ENCODE measurements at regions not wholly inside any gene's neighbourhood (a gene's known extent, or its start where the extent isn't known, plus 50 kb on each side); places are given as distances from the start of the nearest gene placed in this dataset.

DNA sequence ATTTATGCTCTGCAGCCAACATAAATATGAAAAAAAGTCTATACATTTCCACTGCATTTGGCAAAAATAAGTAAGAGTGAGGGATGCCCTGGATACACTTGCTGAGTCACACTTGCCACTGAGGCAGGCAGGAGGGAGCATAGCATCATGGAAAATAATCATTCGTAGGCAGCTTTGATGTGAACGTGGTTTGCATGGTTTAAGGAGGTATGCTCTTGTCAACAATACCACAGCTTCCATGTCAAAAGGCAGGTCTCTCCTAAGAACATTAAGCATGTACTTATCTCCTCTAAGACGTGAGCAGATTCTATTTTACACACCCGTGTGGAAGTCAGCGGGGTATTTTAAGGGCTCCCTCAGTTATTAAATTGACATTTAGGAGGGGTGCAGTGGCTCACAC, 89.2 kb upstream of the WDR11 start:
- TF ChIP-seq TARDBP (CRISPR knock-in tag; IDR thresholded peaks at IDR 0.05) (no peak), ZNF12 (CRISPR knock-in tag; IDR thresholded peaks at IDR 0.05) (no peak), IRF2 (CRISPR knock-in tag; IDR thresholded peaks at IDR 0.05) (no peak), ZNF350 (CRISPR knock-in tag; IDR thresholded peaks at IDR 0.05; ENCODE audit: borderline replicate concordance, low read depth) (no peak), ZNF343 (CRISPR knock-in tag; IDR thresholded peaks at IDR 0.05) (no peak), ZNF24 (IDR thresholded peaks at IDR 0.05) (no peak), STAT5B (CRISPR knock-in tag; IDR thresholded peaks at IDR 0.05) (no peak), NCOR1 (IDR thresholded peaks at IDR 0.05; ENCODE audit: borderline replicate concordance, low read length) (no peak), BRD4 (CRISPR knock-in tag; IDR thresholded peaks at IDR 0.05) (no peak)
- TF ChIP-seq, protein P1, sequence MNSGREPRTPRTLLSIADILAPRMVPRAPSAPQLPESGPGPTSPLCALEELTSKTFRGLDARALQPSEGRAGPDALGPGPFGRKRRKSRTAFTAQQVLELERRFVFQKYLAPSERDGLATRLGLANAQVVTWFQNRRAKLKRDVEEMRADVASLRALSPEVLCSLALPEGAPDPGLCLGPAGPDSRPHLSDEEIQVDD (CRISPR knock-in tag; IDR thresholded peaks at IDR 0.05; ENCODE audit: borderline replicate concordance): no peak
- TF ChIP-seq, protein P2, sequence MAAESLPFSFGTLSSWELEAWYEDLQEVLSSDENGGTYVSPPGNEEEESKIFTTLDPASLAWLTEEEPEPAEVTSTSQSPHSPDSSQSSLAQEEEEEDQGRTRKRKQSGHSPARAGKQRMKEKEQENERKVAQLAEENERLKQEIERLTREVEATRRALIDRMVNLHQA (CRISPR knock-in tag; IDR thresholded peaks at IDR 0.05): no peak
- TF ChIP-seq, protein P3, sequence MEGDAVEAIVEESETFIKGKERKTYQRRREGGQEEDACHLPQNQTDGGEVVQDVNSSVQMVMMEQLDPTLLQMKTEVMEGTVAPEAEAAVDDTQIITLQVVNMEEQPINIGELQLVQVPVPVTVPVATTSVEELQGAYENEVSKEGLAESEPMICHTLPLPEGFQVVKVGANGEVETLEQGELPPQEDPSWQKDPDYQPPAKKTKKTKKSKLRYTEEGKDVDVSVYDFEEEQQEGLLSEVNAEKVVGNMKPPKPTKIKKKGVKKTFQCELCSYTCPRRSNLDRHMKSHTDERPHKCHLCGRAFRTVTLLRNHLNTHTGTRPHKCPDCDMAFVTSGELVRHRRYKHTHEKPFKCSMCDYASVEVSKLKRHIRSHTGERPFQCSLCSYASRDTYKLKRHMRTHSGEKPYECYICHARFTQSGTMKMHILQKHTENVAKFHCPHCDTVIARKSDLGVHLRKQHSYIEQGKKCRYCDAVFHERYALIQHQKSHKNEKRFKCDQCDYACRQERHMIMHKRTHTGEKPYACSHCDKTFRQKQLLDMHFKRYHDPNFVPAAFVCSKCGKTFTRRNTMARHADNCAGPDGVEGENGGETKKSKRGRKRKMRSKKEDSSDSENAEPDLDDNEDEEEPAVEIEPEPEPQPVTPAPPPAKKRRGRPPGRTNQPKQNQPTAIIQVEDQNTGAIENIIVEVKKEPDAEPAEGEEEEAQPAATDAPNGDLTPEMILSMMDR (CRISPR knock-in tag; IDR thresholded peaks at IDR 0.05): no peak
